ENCODE measurements at regions not wholly inside any gene's neighbourhood (a gene's known extent, or its start where the extent isn't known, plus 50 kb on each side); places are given as distances from the start of the nearest gene placed in this dataset.

DNA sequence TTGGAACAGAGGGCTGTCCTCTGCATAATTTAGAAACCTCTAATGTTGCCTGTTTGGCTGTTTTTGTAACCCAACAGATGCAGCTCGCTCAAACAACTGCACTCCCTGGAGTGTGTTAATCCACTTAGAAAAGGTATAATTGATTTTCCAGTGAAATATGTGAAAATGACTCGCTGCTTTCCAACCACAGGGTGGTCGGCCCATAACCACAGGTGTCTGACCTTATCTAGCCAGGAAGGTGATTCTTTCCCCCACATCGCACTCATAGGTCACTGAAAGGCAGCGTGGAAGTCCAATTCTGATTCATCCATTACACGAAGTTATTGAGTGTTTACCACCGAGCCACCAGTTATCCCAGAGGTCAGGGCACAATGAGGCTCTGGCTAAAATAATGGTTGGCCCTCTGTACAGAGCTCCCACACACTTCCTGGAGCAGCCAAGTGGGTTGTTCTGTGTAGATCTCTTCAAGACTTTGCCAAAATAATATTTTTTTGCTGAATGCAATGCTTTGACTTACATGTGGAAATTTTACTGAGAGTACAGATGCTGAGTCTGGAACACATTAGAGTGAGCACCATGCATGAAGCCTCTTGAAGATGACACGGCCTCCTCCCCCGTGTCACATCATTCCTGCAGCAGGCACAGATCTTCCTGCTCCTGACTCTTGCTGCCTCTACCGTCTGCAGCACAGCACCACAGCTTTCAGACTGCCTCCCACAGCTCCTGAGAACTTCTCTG is 396.2 kb downstream of the ZNF516 start:
- intact Hi-C loops (cut with DNase I, micrococcal nuclease) = no loop called here
- no peaks in the 10 kb centered on the region for H3K36me3 Mint-ChIP-seq (ENCODE audit: low read depth)
- no peaks in the 10 kb centered on the region for H3K4me1 ChIP-seq (ENCODE audit: insufficient read depth, low read length)
- ATAC-seq (ENCODE audit: poor library complexity) = no peak
- H3K4me1 Mint-ChIP-seq (ENCODE audit: low read depth) = no peaks in the 10 kb centered on the region
- ChIA-PET POLR2A (no interaction called here), CTCF (no interaction called here)
- H3K4me3 Mint-ChIP-seq = no peak overlapping the region
- H3K27me3 Mint-ChIP-seq = peaks cover 5% of the 10 kb centered on the region
- H3K4me3 ChIP-seq (ENCODE audit: low read length) = no peak overlapping the region
- DNase-seq = no peak
- no peaks in the 10 kb centered on the region for H3K27me3 ChIP-seq (ENCODE audit: control insufficient read depth in 1 of 2, insufficient read depth in 2 of 2, low read length in 2 of 2)
- TF ChIP-seq CTCF (IDR thresholded peaks at IDR 0.05) = no peak
- H3K9me3 Mint-ChIP-seq = peaks cover 1% of the 10 kb centered on the region
- peaks cover 8 to 10% of the 10 kb centered on the region in 2 experiments for H3K9me3 ChIP-seq (ENCODE audit: control insufficient read depth in 1 of 2, insufficient read depth in 1 of 2, low read length in 2 of 2)
- H3K36me3 ChIP-seq (ENCODE audit: insufficient read depth, low read length) = no peaks in the 10 kb centered on the region
- H3K27ac ChIP-seq (ENCODE audit: low read depth in 1 of 2, low read length in 2 of 2) = no peak overlapping the region
- H3K27ac Mint-ChIP-seq = no peak overlapping the region

GRCh38 chr18:76081536-76081935 is 413.5 kb downstream of the ZNF516 start:
- Mint-ChIP-seq H3K4me3 (no peak overlapping the region), H3K27ac (no peak overlapping the region), H3K9me3 (peaks cover 3% of the 10 kb centered on the region), H3K36me3 (ENCODE audit: low read depth) (no peaks in the 10 kb centered on the region), H3K4me1 (ENCODE audit: low read depth) (no peaks in the 10 kb centered on the region), H3K27me3 (no peaks in the 10 kb centered on the region)
- ATAC-seq (ENCODE audit: poor library complexity) (no peak), DNase-seq (no peak)
- no peak for TF ChIP-seq CTCF (IDR thresholded peaks at IDR 0.05)
- no peak overlapping the region for H3K4me3 ChIP-seq (ENCODE audit: low read length)
- POLR2A ChIA-PET = no interaction called here
- H3K27me3 ChIP-seq (ENCODE audit: control insufficient read depth in 1 of 2, insufficient read depth in 2 of 2, low read length in 2 of 2) = no peaks in the 10 kb centered on the region
- CTCF ChIA-PET = no interaction called here
- no peak overlapping the region for H3K27ac ChIP-seq (ENCODE audit: low read depth in 1 of 2, low read length in 2 of 2)
- no peaks in the 10 kb centered on the region for H3K4me1 ChIP-seq (ENCODE audit: insufficient read depth, low read length)
- peaks cover 0 to 23% of the 10 kb centered on the region in 2 experiments for H3K9me3 ChIP-seq (ENCODE audit: control insufficient read depth in 1 of 2, insufficient read depth in 1 of 2, low read length in 2 of 2)
- H3K36me3 ChIP-seq (ENCODE audit: insufficient read depth, low read length) = no peaks in the 10 kb centered on the region
- intact Hi-C loops (cut with DNase I, micrococcal nuclease) = no loop called here

- H3K36me3 ChIP-seq (ENCODE audit: insufficient read depth, low read length) = no peaks in the 10 kb centered on the region
- H3K36me3 Mint-ChIP-seq (ENCODE audit: low read depth) = no peaks in the 10 kb centered on the region
- H3K9me3 Mint-ChIP-seq = no peaks in the 10 kb centered on the region
- no peaks in the 10 kb centered on the region for H3K4me1 Mint-ChIP-seq (ENCODE audit: low read depth)
- H3K4me3 ChIP-seq (ENCODE audit: low read length) = no peak overlapping the region
- no peak overlapping the region for H3K27ac Mint-ChIP-seq
- POLR2A ChIA-PET = no interaction called here
- H3K27me3 Mint-ChIP-seq = no peaks in the 10 kb centered on the region
- no peaks in the 10 kb centered on the region for H3K4me1 ChIP-seq (ENCODE audit: insufficient read depth, low read length)
- ATAC-seq (ENCODE audit: poor library complexity) (no peak), DNase-seq (no peak)
- intact Hi-C loops (cut with DNase I, micrococcal nuclease) = no loop called here
- H3K27ac ChIP-seq (ENCODE audit: low read depth in 1 of 2, low read length in 2 of 2) = no peak overlapping the region
- peaks cover 0 to 22% of the 10 kb centered on the region in 2 experiments for H3K9me3 ChIP-seq (ENCODE audit: control insufficient read depth in 1 of 2, insufficient read depth in 1 of 2, low read length in 2 of 2)
- H3K27me3 ChIP-seq (ENCODE audit: control insufficient read depth in 1 of 2, insufficient read depth in 2 of 2, low read length in 2 of 2) = no peaks in the 10 kb centered on the region
- CTCF ChIA-PET = interaction anchor here (0.6 kb wide), 1 partner anchor 297 kb away, joined by 3 read pairs; no protein-coding TSS in a partner anchor
- no peak overlapping the region for H3K4me3 Mint-ChIP-seq
- TF ChIP-seq CTCF (IDR thresholded peaks at IDR 0.05) = no peak
Measured at GRCh38 chr18:76080430-76080829, 414.6 kb downstream of the ZNF516 start.
